K562 (cell line): ENCODE measurements at regions not wholly inside any gene's neighbourhood (a gene's known extent, or its start where the extent isn't known, plus 50 kb on each side); places are given as distances from the start of the nearest gene placed in this dataset.

Experiments used
- ATAC-seq: fragments of 200-7000 bp; cut with Tn5 transposase; 3 replicates; pipeline ENCODE4 v1.9.1; 2020; ENCODE audit warnings: moderate library complexity
- BruUV-seq: library from RNA; stranded (reverse); fragments of 400-500 nt; replicated peaks from 2 replicates; lab custom pipeline; 2021; lab: Mats Ljungman, UMichigan
- CTCF ChIA-PET: fragments of 300-600 bp; formaldehyde crosslinking; extraction: SDS; loops from one replicate; lab custom pipeline; 2021; ENCODE audit warnings: low intra/inter-chr PET ratio; lab: Yijun Ruan, JAX
- POLR2A ChIA-PET: fragments of 300-600, 350-650 bp; sonication (Branson Sonifier 250); formaldehyde crosslinking; extraction: SDS; loops from one replicate; lab custom pipeline; 2021; ENCODE audit warnings: antibody characterized with exemption, inconsistent platforms; lab: Yijun Ruan, JAX
- DNase-seq, 4 experiments: peaks; one replicate each; pipeline versions ENCODE4 v3.0.0 to v3.0.0-alpha.2; 2011 to 2018; ENCODE audit warnings: low spot score in 3 of 4, mixed read lengths in 3 of 4; ENCODE audit errors: extremely low read depth in 1 of 4
- FAIRE-seq: peaks from 2 replicates; lab custom pipeline; 2011; peaks lifted over from hg19 to GRCh38; lab: Jason Lieb, UNC
- H2AFZ ChIP-seq: 2 replicates; pipeline ENCODE4 v1.6.0; 2011; ENCODE audit warnings: low read depth, low read length, control low read depth, inconsistent platforms
- H3K27ac ChIP-seq: fragments of 200-600 bp; 3 replicates; pipeline ENCODE4 v1.8.0; 2011; ENCODE audit warnings: low read depth, mild to moderate bottlenecking, control low read depth, inconsistent platforms, low read length, moderate library complexity, mixed read lengths; ENCODE audit errors: extremely low read depth
- H3K27me3 ChIP-seq, 2 experiments: fragments of 300-600 bp in 1 of 2; 2 replicates in 1 of 2; 3 replicates in 1 of 2; pipeline versions ENCODE4 v1.6.0 to v1.8.0; 2011; ENCODE audit warnings: inconsistent platforms in 2 of 2, low read length in 2 of 2, mild to moderate bottlenecking in 1 of 2, mixed read lengths in 1 of 2, moderate library complexity in 1 of 2; ENCODE audit not compliant: control insufficient read depth in 2 of 2, insufficient read depth in 2 of 2
- H3K36me3 ChIP-seq: fragments of 300-600 bp; 3 replicates; pipeline ENCODE4 v1.8.0; 2011; ENCODE audit warnings: mild to moderate bottlenecking, low read length, inconsistent platforms; ENCODE audit not compliant: control insufficient read depth, insufficient read depth
- H3K4me1 ChIP-seq, 2 experiments: fragments of 200-600 bp in 1 of 2; replicated peaks in 1 of 2; 2 replicates in 1 of 2; 3 replicates in 1 of 2; pipeline versions ENCODE4 v1.5.1 to v1.8.0; 2011; ENCODE audit warnings: inconsistent platforms in 2 of 2, low read length in 2 of 2, mild to moderate bottlenecking in 1 of 2, mixed read lengths in 1 of 2, moderate library complexity in 1 of 2; ENCODE audit not compliant: control insufficient read depth in 2 of 2, insufficient read depth in 2 of 2
- H3K4me2 ChIP-seq: 2 replicates; pipeline ENCODE4 v1.6.1; 2011; ENCODE audit warnings: low read length, control low read depth, inconsistent platforms, mixed read lengths; ENCODE audit not compliant: insufficient read depth
- H3K4me3 ChIP-seq: fragments of 200-600 bp; sonication (generic), shearing (Covaris generic); 2 replicates; pipeline ENCODE4 v1.5.1; 2016; ENCODE audit warnings: control low read depth, inconsistent platforms
- H3K79me2 ChIP-seq: fragments of 200-600 bp; 3 replicates; pipeline ENCODE4 v1.8.0; 2011; ENCODE audit warnings: low read length, inconsistent platforms; ENCODE audit not compliant: control insufficient read depth, insufficient read depth
- H3K9ac ChIP-seq, 2 experiments: 2 replicates each; pipeline versions ENCODE4 v1.6.0 to v1.6.1; 2011; ENCODE audit warnings: low read depth in 2 of 2, low read length in 2 of 2, control low read depth in 1 of 2, inconsistent platforms in 1 of 2, mild to moderate bottlenecking in 1 of 2, mixed read lengths in 1 of 2; ENCODE audit not compliant: insufficient read depth in 1 of 2
- H3K9me1 ChIP-seq: one replicate; pipeline ENCODE4 v1.6.0; 2011; ENCODE audit warnings: inconsistent platforms, mild to moderate bottlenecking, low read length, moderate library complexity; ENCODE audit not compliant: control insufficient read depth, insufficient read depth
- H3K9me3 ChIP-seq: replicated peaks from 2 replicates; pipeline ENCODE4 v1.5.1; 2011; ENCODE audit warnings: low read depth, low read length, inconsistent platforms; ENCODE audit not compliant: control insufficient read depth, insufficient read depth
- H4K20me1 ChIP-seq: replicated peaks from 2 replicates; pipeline ENCODE4 v1.6.1; 2011; ENCODE audit warnings: low read length, inconsistent platforms, mixed read lengths; ENCODE audit not compliant: control insufficient read depth, insufficient read depth
- CHD4 ChIP-seq: fragments of 200-600 bp; sonication (generic); IDR thresholded peaks from 3 replicates; pipeline ENCODE4 v1.6.1; 2012; ENCODE audit warnings: low read depth, mild to moderate bottlenecking, mixed read lengths, low read length, inconsistent platforms; ENCODE audit not compliant: insufficient read depth, insufficient replicate concordance, poor library complexity, severe bottlenecking
- FOSL1 ChIP-seq: fragments of 200-800 bp; sonication (Bioruptor generic); conservative IDR thresholded peaks from 2 replicates; pipeline ENCODE4 v1.6.1; 2016; ENCODE audit warnings: missing genetic modification characterization, missing compliant biosample characterization
- NONO ChIP-seq, 2 experiments: fragments of 200-400 bp in 1 of 2; fragments of 450-650 bp in 1 of 2; formaldehyde crosslinking in 1 of 2; IDR thresholded peaks; 2 replicates each; pipeline ENCODE4 v1.6.1; 2017; ENCODE audit warnings: low read depth in 2 of 2, mild to moderate bottlenecking in 2 of 2, moderate library complexity in 2 of 2, low read length in 1 of 2
- TFAM ChIP-seq: fragments of 250-450 bp; sonication (Bioruptor Pico); conservative IDR thresholded peaks from 2 replicates; pipeline ENCODE4 v1.5.0; 2021; ENCODE audit warnings: mild to moderate bottlenecking, moderate library complexity
- TRIM28 ChIP-seq: fragments of 450-650 bp; IDR thresholded peaks from 2 replicates; pipeline ENCODE4 v1.6.1; 2017
- ZNF57 ChIP-seq: fragments of 450-650 bp; formaldehyde crosslinking; IDR thresholded peaks from 2 replicates; pipeline ENCODE4 v1.4.0; 2020; ENCODE audit warnings: mild to moderate bottlenecking, moderate library complexity
- ZNF668 ChIP-seq: fragments of 250-450 bp; sonication (Bioruptor Pico); IDR thresholded peaks from 2 replicates; pipeline ENCODE4 v1.8.0; 2022; ENCODE audit warnings: mild to moderate bottlenecking, inconsistent platforms
- ZNF75A ChIP-seq: fragments of 450-650 bp; formaldehyde crosslinking; IDR thresholded peaks from 2 replicates; pipeline ENCODE4 v1.4.0; 2020; ENCODE audit warnings: mild to moderate bottlenecking
- WGBS: fragments of 100-300 bp; shearing (Covaris generic); methylation state at CpG from one replicate; pipeline ENCODE4 v1.1.6; 2016; ENCODE audit warnings: low coverage, mixed read lengths; ENCODE audit not compliant: insufficient coverage; ENCODE audit errors: missing lambda C conversion rate; 5-methylcytosine and 5-hydroxymethylcytosine counted together
- in situ Hi-C: fragments of 300-500 bp; cut with MboI; formaldehyde crosslinking; loops from 4 replicates; pipeline ENCODE4 v1.15.0; 2018; ENCODE audit warnings: inconsistent platforms, mixed read lengths
- intact Hi-C: fragments of 100-400 bp; cut with micrococcal nuclease; formaldehyde crosslinking; loops from 2 replicates; pipeline ENCODE4 v1.14.2; 2022

GRCh38 chr15:89412905-89413411 lies 78.3 kb upstream of the POLG start:
- Histone ChIP-seq H3K9me3 (no peaks in the 10 kb centered on the region), H3K9ac (no peak overlapping the region), H3K79me2 (no peaks in the 10 kb centered on the region), H3K9me1 (no peaks in the 10 kb centered on the region), H4K20me1 (peaks cover 11% of the 10 kb centered on the region), H2AFZ (no peak overlapping the region), H3K4me2 (no peak overlapping the region), H3K27ac (no peak overlapping the region), H3K4me3 (no peak overlapping the region), H3K36me3 (no peaks in the 10 kb centered on the region), H3K4me1 (peaks cover 0 to 26% of the 10 kb centered on the region in 2 experiments; a peak in 2 of 5 replicates), H3K27me3 (peaks cover 28 to 71% of the 10 kb centered on the region in 2 experiments)
- ATAC-seq (no peak), DNase-seq (no peak), FAIRE-seq (no peak)
- intact Hi-C loops, result no loop called here
- CTCF ChIA-PET, result no interaction called here
- TF ChIP-seq NONO (IDR thresholded peaks at IDR 0.05; ENCODE audit: low read depth in 2 of 2, low read length in 1 of 2) (no peak), ZNF75A (CRISPR knock-in tag) (no peak), ZNF668 (CRISPR knock-in tag) (no peak), ZNF57 (CRISPR knock-in tag) (no peak), CHD4 (no peak), TFAM (no peak), TRIM28 (no peak), FOSL1 (no peak)
- 0% methylated on average over 9 of the region's 11 CpGs for WGBS
- POLR2A ChIA-PET, result no interaction called here
- in situ Hi-C loops, result no loop called here
- no TSS peak for BruUV-seq
